Hematopoietic multipotent progenitor cell treated with erythropoietin and hydrocortisone succinate and interleukin-3 and kit ligand, for 8 days (in vitro differentiated cells): ENCODE measurements at regions not wholly inside any gene's neighbourhood (a gene's known extent, or its start where the extent isn't known, plus 50 kb on each side); places are given as distances from the start of the nearest gene placed in this dataset.
A peak's percentile ranks its signal among the peaks of the same experiment; 100 is the strongest.

Experiments used
- DNase-seq: peaks from one replicate; pipeline ENCODE4 v3.0.0-alpha.2; 2015

DNA sequence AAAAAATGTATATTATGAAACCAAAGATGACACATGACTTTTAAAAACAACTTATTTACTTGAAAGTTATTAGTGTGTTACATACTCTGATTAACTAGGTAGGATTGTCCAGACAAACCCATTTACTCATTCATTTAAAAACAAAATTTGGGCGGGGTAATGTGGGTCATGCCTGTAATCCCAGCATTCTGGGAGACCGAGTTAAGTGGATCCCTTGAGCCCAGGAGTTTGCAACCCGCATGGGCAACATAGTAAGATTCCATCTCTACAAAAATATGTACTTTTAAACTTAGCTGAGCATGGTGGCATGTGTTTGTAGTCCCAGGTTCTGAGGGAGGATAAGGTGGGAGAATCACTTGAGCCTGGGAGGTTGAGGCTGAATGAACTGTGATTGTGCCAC lies 1414.7 kb downstream of the PLA2G4A start:
- DNase-seq = no peak

DNA sequence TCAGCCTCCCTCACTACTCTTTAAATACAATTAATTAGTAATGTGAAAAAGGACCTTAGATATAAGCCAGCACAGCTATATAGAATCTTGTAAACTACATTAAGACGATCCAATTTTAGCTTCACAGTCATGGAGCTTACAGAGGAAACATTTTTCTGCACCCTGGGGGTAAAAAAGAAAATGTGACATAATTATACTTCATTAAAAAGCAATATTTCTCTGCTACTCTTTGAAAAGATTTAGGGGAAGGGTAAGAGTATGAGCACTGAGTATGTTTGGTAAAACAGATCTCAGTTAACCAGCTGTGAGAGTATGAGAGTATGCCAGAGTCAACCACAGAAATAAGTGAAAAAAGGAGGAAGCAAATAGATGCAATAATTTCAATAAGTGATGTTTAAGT lies 1415.9 kb downstream of the PLA2G4A start:
- DNase-seq = no peak

DNA sequence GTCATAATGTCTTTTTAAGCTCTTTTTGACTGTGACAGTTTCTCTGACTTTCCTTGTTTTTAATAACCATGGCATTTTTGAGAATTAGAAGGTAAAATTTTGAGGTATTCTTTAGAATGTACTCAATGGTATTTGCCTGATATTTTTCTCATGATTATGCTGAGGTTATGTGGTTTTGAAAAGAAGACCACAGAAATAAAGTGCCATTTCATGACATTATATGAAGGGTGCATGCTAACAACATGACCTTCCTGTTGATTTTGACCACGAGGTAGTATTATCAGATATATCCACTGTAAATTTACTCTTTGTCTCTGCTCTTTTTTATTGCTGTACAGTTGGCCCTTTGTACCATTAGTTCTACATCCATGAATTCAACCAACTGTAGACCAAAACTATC lies 1418.5 kb downstream of the PLA2G4A start:
- DNase-seq = no peak

DNA sequence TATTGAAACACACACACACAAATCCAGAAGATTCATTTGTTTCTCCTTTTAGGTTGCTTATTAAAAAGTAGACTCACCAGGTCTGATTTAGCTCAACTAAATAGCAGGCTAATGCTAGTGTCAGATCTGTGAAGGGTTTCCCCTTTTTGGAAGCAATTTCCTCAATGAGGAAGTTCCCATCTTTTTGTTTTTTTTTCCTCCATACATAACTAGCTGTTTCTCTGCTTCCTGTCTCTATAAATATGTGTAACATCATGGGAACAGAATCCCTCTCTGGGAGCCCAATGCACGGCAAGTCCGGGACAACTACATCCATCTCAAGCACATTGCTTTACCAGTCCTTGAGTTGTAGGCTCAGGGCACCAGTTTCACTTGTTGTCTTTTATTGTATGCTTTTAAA lies 1421.1 kb downstream of the PLA2G4A start:
- DNase-seq = no peak

DNA sequence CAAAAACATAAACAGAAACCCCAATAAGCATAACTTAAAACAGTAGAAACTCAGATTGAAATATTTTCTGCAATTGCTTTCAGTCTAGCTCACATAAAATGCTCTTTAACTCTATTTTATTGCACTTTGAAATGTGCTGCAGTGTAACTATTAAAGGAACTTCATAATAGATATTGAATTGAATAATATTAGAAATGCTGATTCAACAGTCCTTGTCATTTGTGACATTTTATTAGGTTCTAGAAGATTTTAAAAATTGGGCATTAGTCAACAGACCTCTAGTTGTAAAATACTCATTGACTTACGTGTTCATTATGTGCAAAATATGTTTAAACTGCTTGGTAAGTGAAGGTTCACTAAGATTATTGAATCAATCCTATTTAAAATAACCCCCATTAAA lies 1422.3 kb downstream of the PLA2G4A start:
- DNase-seq = no peak

DNA sequence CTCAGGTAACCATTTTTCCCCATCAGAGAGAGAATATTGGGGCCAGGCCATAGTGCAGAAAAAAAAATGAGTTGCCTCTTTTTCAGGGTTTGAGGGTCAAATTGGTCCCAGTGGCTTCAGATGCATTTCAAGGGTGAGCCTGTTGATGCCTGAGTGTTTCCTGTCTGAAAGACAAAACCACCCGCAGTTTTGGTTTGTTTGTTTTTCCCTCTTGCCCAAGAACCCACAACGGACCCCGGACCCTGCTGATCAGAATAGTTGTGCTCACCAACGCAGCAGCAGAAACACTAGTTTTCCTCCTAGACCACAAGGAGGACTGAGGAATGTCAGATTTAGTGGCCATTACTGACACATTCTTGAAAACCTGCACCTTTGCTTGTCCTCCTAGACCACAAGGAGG lies 1433.1 kb downstream of the PLA2G4A start:
- no peak for DNase-seq

DNA sequence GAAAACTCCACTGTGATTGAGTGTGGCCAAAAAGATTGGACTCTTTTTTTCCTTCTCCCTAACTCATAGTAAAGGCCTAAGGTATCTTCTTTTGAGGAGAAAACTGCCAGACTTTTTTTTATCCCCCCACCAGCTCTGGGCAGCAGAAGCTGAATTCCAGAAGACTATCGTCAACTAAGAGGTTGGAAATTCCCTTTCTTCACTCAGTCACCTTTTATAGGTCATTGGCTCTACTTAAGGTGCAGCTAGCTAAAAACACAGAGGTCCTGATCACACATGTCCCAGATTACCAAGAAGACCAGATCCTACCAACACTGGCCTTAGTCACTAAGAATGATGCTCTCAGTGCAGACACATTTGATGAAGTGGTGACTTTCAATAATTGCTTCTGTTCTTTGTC lies 1441.2 kb downstream of the PLA2G4A start:
- no peak for DNase-seq

DNA sequence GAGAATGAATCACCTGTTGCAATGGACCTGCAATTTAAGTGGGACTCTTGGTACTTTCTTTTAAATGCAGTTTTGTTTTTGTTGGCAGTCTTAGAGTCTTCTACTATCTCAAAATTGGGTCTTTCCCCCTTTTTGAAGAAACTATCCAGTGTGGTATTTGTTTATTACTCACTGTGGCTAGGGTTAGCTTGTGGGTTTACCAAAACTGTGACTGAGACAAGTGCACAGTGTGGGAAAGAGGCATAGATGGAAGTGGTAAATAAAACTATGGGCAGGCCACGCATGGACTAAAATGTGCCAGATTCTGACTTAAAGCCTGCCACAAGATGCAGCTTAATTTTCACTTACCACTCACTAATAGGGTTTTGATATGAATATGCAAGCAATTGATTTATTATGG lies 1441.7 kb downstream of the PLA2G4A start:
- no peak for DNase-seq

DNA sequence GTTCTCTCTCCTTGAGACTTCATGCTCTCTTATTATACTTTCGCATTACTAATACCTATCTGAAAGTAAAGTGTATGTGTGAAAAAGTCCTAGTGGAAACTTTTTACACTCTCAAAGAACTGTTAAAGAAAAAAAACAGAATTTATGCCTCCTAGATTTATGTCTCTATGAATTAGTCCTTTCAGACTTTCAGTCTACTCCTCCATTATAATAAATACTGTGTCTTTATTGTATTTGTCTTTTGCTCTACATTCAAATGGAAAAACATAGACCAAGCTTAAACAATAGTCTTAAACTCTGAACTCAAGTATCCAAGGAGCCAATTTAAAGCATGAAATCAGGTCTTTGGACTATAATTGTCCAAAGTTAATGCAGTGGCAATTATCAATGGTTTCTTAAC lies 1449.0 kb downstream of the PLA2G4A start:
- no peak for DNase-seq

DNA sequence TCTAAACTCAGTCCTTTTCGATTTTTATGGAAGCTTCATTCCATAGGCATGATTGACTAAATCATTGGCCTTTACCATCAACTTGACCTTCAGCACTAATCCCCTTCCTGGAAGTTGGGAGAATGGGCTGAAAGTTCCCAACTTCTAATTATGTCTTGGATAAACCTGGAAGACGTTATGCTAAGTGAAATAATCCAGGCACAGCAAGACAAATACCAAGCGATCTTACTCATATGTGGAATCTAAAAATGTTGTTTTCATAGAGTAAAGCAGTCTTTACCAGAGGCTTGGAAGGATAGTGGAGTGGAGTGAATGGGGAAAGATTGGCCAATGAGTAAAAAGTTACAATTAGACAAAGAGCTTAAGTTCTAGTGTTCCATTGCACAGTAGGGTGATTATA lies 1453.2 kb downstream of the PLA2G4A start:
- no peak for DNase-seq

DNA sequence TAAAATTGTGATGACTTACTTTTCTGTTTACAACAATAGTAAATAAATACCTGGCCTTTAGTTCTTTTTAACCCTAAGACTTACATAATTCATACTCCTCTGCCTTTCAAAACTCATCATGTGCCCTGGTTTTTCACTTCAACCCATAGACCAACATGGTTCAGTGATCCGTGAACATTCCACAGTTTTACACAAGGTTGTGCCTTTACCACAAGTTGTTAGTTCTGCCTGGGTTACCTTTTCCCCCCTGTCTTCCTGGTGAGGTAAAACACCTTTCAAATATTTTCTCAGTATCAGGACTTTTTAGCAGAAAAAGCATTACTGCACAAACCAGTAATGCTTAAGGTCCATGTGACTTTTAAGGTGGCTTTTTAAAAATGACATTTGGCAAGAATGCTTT lies 1466.4 kb downstream of the PLA2G4A start:
- DNase-seq = no peak

DNA sequence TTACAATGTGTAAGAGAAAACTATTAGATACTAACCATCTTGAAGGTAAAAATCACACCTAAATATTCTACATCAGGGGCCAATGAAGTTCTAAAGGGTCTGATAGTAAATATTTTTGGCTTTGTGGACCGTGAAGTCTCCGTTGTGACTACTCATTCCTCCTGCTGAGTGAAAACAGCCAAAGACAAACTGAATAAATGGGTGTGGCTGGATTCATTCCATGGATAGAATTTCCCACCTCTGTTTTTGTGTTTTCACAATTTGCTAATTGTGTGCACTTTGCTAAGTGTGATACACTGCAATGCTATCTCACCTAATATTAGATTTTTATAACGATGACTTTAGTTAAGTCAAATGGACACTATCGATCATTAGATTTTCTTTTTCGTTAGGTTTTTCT lies 1474.0 kb downstream of the PLA2G4A start:
- DNase-seq = no peak

DNA sequence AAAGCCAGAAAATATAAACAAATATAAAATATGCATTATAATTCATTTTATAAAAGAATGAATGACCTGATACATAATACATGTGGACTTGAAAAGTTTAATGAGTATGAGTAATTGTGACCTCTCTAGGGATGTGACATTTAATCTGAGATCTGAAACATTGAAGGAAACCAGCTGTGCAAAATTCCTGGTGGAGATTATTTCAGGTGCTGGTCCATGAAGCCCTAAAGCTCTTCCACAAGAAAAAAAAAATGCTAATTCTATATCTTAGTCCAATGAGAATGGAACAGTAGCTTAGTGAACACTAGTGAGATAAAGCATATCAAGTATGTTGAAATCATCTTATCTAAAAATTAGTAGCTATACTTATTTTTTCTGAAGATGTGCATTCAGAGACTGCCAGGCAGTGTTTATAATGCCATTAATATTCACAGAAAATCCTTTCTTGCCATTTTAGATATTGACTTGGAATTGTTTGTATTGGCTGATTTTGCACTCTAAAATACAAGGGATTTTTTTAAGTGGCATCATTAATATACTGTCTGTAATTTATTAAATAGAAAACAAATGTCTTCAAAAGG lies 1485.9 kb downstream of the PLA2G4A start:
- no peak for DNase-seq

DNA sequence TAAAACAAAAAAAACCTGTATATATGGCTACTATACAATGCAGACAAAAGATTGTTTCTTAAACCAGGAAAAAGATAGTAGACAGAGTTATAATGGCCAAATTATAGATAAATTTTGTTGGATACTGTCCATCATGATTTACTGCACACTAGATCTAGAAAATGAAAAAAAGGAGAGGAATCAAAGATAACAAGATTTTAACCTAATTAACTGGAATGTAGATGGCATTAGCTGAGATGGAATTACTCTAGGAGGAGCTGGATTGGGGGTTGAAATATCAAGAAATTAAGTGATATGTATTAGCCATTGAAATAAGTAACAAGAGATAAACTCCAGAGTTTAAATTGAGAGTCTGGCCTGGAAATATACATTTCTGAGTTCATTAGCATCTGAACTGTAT lies 1489.1 kb downstream of the PLA2G4A start:
- no peak for DNase-seq

DNA sequence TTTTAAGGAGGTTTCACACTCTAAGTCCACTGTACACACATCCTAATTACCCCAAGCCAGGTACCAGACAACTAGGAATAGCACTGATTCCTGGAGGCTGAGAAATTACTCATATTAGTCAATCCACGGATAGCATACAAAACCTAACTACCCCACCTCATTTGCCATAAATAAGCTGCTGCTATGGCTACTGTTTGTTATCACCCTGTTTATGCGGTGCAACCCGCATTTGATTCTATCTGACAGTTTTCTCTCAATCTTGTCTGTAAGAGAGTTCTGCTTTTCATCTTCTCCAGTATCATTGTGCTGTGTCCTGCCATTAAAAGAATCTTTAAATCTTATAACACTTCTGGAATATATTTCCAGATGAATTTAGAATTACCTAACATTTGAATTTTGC lies 1496.5 kb downstream of the PLA2G4A start:
- DNase-seq = no peak

DNA sequence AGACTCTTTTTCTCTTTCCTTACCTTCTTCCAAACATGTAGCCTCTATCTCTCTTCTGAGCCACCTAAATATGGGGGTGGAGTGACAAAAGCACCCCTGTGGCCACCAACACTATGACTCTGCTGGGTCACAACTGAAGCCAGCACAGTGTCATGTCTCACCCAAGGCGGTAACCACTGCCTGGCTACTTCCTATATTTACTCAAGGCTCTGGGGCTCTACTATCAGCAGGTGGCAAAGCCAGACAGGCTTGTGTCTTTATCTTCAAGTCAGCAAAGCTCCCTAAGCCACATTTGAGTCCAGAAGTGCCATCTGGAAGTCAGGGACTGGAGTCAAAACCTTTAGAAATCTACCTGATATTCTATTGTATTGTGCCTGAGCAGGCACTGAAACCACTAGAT lies 1515.2 kb downstream of the PLA2G4A start:
- DNase-seq = peak; percentile 42

DNA sequence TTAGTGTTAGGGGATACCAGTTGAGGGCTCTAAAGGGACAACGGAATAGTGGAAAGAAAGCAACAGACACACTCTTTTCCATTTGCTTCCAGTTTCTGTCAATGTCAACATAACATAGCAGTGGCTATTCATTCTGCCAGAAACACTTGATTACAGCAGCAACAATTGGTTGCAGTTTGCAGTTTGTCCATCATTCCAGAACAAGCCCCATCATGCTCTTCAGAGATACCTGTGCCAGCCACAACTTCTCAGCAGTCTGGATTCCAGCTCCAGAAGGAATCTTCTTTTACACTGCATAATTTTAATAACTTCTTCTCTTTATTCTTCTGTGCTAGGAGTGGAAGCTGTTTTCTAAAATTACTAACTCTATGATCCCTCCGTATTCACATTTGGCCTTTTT lies 1521.4 kb downstream of the PLA2G4A start:
- no peak for DNase-seq

DNA sequence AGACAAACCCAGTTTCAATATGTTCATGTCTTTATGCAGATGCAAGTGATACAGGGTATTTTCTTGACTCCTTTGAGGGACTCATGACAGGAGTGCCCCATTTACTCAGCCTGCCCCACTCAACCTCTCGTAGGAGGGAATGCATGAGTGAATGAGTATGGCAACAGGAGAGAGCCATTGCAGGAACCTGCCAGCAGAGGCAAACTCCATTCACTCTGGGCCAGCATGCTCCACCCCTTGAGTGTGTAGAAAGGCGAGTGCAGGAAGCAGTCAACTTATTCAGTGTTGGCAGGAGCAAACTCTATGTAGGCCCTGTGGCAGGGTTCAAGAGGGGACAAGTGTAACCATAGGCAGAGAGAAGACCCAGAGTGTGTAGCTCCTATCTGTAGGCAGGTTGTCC lies 1526.3 kb downstream of the PLA2G4A start:
- DNase-seq = no peak

DNA sequence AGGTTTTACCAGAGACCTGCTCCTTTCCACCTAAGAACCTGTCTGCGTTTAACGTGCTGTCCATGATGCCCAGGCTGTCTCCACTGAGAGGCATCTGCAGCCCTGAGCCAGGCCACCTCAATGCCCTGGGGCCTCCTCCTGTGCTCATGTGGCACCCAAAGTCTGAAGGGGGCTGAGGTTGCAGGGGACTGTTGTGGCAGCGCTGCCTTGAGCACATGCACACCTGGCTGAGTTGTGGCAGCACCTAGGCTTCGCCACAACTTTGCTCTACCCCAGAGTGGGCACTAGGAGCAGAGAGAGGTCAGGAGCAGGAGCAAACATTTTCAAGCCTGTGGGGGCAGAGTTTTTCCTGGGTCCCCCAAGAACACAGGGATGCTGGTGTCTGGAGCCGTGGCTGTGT lies 1527.1 kb downstream of the PLA2G4A start:
- no peak for DNase-seq

DNA sequence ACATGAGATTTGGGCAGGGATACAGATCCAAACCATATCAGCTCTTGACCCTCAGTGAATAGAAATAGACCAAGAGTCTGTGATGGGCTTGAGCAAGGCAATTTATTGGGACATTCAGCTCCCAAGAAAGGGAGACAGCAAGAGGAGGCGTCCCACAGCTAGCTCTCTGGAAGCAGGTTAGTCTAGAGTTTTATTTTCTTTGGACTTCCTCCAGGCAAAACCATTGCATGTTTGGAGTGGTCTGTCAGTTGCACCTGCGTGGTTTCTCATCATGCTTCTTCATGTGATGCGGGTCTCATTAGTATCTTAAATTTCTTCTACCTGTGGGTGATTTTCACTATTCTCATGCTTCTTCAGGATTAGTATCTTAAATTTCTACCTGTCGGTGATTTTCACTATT lies 1530.6 kb downstream of the PLA2G4A start:
- no peak for DNase-seq

DNA sequence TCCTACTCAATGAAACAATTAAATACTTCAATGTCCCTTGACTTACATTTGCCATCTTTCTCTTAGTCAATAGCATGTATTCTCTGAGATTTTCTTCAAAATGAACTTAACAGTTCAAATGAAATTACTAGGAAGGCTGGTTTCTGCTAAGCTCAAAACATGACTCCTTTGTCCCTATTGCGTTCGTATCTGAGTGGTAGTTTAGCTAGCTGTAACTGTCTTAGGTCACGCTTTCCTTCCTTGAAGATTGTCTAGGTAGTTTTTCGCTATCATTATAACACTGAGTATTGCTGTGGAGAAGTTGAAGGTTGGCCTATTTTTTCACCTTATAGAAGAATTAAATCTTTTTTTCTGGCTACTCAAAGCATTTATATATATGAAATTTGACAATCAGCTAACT lies 1535.2 kb downstream of the PLA2G4A start:
- no peak for DNase-seq

DNA sequence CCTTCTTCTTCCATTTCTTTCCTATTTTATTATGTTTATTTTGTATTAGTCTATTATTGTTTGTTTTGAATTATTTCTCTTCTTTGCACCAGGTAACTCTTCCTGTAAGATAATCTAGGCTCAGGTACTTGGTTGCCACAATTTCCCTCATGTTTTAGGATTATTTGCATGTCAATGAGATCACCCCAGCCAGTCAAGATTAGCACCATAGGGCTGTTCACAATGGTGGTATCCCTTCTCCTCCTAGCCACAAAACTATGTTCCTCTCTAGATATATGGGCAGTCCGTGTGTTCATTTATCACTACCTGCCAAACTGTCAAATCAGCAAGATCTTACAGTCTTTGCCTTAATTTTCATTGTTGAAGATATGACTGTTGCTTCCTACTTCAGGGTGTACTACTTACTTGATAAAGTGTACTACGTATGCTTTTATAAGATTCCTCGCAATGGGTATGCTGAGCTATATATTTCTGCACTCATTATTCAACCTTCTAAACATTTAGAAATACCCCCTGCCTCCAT lies 1536.2 kb downstream of the PLA2G4A start:
- DNase-seq = no peak

DNA sequence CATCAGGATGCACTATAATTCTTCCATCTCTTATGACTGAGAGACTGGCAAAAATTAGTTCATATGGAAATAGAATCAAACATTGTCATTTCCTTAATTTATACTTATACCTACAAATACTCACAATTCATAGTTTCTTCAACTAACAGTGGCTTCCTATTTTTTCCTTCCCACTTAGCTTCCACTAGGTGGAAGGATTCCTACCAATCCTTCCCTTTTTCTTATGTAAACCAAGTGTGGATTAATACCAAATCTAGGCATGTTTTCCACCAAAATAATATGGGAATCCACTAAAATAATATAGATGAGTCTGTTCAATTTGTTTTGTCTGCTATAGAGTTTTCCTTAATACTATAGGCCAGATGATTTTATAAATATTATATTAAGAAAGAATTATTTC lies 1537.1 kb downstream of the PLA2G4A start:
- DNase-seq = no peak

DNA sequence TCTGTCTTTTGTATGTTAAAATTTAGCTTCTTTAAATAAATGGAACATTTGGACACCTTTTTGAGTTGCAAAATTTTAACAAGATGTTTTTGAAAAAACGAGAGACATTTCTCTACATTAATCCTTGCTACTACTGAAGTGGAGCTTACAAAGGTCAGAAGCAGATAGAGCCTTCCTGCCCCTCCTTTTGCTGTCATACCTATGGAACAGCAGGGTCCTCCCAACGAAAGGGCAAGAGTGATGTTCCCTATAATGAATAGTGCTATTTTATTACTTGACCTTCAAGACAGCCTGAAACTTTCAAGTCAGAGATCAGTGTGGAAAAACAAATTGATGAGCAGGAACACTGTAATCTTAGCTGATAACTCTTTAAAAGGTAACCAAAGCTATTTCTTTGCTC lies 1538.9 kb downstream of the PLA2G4A start:
- no peak for DNase-seq

DNA sequence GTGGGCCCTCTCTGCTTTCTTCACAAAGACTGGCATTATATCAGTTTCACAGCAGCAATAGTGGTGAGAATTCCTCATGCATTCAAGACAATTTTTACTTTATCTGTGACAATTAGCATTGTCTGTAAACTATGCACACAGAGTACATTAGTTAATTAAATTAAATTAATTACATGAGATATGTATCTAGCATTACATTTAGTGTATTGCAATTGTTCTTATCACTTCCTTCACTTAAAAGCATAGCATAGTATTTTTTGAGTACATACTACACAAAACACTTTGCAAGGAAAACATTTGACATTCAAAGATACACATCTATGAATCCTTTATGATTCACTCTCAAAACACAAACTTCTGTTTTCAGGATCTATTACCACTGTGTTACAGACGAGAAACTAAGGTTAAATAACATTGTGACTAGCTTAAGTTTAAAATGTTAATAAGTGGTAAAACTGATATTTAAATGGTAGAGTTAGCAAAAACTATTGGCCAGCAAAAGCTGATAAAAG lies 1542.6 kb downstream of the PLA2G4A start:
- no peak for DNase-seq

DNA sequence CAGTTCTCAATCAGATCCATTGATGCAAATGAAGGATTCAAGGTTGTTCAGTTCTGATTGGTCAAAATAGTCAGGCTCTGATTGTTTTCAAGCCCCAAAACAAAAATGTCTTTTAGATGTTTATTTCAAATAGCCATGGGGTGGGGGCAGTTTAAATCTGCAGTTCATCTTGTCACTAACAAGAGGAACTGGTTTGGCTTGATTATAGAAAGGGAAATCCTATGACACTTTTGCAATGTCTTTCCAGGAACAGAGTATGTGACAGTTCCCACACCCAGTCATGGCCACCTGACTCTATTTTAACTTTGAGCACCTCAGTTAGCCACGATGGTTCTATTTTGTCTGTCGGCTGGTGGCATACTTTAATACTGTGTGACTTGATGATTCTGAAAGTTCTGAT lies 1544.1 kb downstream of the PLA2G4A start:
- DNase-seq = no peak
